Stomach (tissue), 4 donors: ENCODE measurements at regions not wholly inside any gene's neighbourhood (a gene's known extent, or its start where the extent isn't known, plus 50 kb on each side); places are given as distances from the start of the nearest gene placed in this dataset.

Experiments used
- POLR2A ChIP-seq, 4 donors: fragments of 450-650 bp; IDR thresholded peaks; one replicate each; pipeline ENCODE4 v1.6.1; 2016; ENCODE audit warnings: antibody characterized with exemption in 4 of 4, control low read depth in 2 of 4, mild to moderate bottlenecking in 1 of 4, moderate library complexity in 1 of 4
- TF ChIP-seq, protein P1 (sequence below), 7 experiments: fragments of 450-650 bp in 4 of 7; fragments of 200-600 bp in 3 of 7; sonication (generic) in 3 of 7; IDR thresholded peaks; one replicate each; pipeline ENCODE4 v1.5.1; 2016 to 2019; ENCODE audit warnings: antibody characterized with exemption in 7 of 7, control low read depth in 2 of 7, mild to moderate bottlenecking in 1 of 7

- TF ChIP-seq, protein P1, sequence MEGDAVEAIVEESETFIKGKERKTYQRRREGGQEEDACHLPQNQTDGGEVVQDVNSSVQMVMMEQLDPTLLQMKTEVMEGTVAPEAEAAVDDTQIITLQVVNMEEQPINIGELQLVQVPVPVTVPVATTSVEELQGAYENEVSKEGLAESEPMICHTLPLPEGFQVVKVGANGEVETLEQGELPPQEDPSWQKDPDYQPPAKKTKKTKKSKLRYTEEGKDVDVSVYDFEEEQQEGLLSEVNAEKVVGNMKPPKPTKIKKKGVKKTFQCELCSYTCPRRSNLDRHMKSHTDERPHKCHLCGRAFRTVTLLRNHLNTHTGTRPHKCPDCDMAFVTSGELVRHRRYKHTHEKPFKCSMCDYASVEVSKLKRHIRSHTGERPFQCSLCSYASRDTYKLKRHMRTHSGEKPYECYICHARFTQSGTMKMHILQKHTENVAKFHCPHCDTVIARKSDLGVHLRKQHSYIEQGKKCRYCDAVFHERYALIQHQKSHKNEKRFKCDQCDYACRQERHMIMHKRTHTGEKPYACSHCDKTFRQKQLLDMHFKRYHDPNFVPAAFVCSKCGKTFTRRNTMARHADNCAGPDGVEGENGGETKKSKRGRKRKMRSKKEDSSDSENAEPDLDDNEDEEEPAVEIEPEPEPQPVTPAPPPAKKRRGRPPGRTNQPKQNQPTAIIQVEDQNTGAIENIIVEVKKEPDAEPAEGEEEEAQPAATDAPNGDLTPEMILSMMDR (IDR thresholded peaks at IDR 0.05): no peak
- no peak for TF ChIP-seq POLR2A (IDR thresholded peaks at IDR 0.05)
Measured at GRCh38 chr2:134039912-134040581, 213.8 kb upstream of the MGAT5 start.
